Upper lobe of left lung (tissue), 6 donors: ENCODE measurements at regions not wholly inside any gene's neighbourhood (a gene's known extent, or its start where the extent isn't known, plus 50 kb on each side); places are given as distances from the start of the nearest gene placed in this dataset.

Experiments used
- ATAC-seq, 2 donors: fragments of 200-7000 bp; cut with Tn5 transposase; one replicate each; pipeline ENCODE4 v1.9.1; 2022; ENCODE audit warnings: mild to moderate bottlenecking in 2 of 2, moderate library complexity in 2 of 2; ENCODE audit not compliant: low FRiP score in 2 of 2
- DNase-seq, 2 donors: peaks; one replicate each; pipeline ENCODE4 v3.0.0-alpha.2; 2019 to 2020
- H3K27ac ChIP-seq, 4 donors: fragments of 200-600 bp; sonication (generic); one replicate each; pipeline ENCODE4 v1.5.1; 2016 to 2019
- H3K27me3 ChIP-seq, 4 donors: fragments of 200-600 bp; sonication (generic); one replicate each; pipeline ENCODE4 v1.5.1; 2017 to 2019
- H3K36me3 ChIP-seq, 4 donors: fragments of 200-600 bp; sonication (generic); one replicate each; pipeline ENCODE4 v1.5.1; 2016 to 2019
- H3K4me1 ChIP-seq, 4 donors: fragments of 200-600 bp; sonication (generic); one replicate each; pipeline ENCODE4 v1.5.1; 2018 to 2019
- H3K4me3 ChIP-seq, 4 donors: fragments of 200-600 bp; sonication (generic); one replicate each; pipeline ENCODE4 v1.5.1; 2017 to 2019; ENCODE audit warnings: mild to moderate bottlenecking in 2 of 4, moderate library complexity in 1 of 4
- H3K9me3 ChIP-seq, 4 donors: fragments of 200-600 bp; sonication (generic); one replicate each; pipeline ENCODE4 v1.5.1; 2018 to 2019
- EP300 ChIP-seq, 4 donors: sonication (generic); formaldehyde crosslinking; IDR thresholded peaks; one replicate each; pipeline ENCODE4 v1.5.1; 2017; ENCODE audit warnings: antibody characterized with exemption in 4 of 4, control low read depth in 2 of 4
- POLR2A ChIP-seq, 4 donors: fragments of 450-650 bp; IDR thresholded peaks; one replicate each; pipeline ENCODE4 v1.5.1; 2016 to 2017; ENCODE audit warnings: antibody characterized with exemption in 4 of 4, mild to moderate bottlenecking in 2 of 4
- POLR2AphosphoS5 ChIP-seq, 2 donors: sonication (generic); formaldehyde crosslinking; IDR thresholded peaks; one replicate each; pipeline ENCODE4 v1.5.1; 2017; ENCODE audit warnings: antibody characterized with exemption in 2 of 2
- WGBS, 2 donors: methylation state at CpG; one replicate each; pipeline ENCODE4 v1.1.5; 2017 to 2018; 5-methylcytosine and 5-hydroxymethylcytosine counted together
- TF ChIP-seq, protein P1 (sequence below), 6 experiments: fragments of 450-650 bp in 4 of 6; fragments of 200-600 bp in 2 of 6; sonication (generic) in 2 of 6; IDR thresholded peaks; one replicate each; pipeline ENCODE4 v1.5.1; 2016 to 2019; ENCODE audit warnings: antibody characterized with exemption in 6 of 6
- donor health status: DM: no; HTN: no; CAD: no; lungs with moderate emphysema.
- donor health status: DM: no; HTN: yes; CAD: no; lungs with severe emphysema.

- ATAC-seq (no peak), DNase-seq (no peak)
- Histone ChIP-seq H3K4me1 (no peaks in the 10 kb centered on the region), H3K4me3 (no peak overlapping the region), H3K27ac (no peak overlapping the region), H3K36me3 (no peaks in the 10 kb centered on the region), H3K27me3 (no peaks in the 10 kb centered on the region), H3K9me3 (no peaks in the 10 kb centered on the region)
- 74 to 83% methylated on average over 4 to 5 of the region's 5 CpGs for WGBS, 2 donors
- TF ChIP-seq POLR2AphosphoS5 (IDR thresholded peaks at IDR 0.05) (no peak), EP300 (IDR thresholded peaks at IDR 0.05) (no peak), POLR2A (IDR thresholded peaks at IDR 0.05) (no peak)
- TF ChIP-seq, protein P1, sequence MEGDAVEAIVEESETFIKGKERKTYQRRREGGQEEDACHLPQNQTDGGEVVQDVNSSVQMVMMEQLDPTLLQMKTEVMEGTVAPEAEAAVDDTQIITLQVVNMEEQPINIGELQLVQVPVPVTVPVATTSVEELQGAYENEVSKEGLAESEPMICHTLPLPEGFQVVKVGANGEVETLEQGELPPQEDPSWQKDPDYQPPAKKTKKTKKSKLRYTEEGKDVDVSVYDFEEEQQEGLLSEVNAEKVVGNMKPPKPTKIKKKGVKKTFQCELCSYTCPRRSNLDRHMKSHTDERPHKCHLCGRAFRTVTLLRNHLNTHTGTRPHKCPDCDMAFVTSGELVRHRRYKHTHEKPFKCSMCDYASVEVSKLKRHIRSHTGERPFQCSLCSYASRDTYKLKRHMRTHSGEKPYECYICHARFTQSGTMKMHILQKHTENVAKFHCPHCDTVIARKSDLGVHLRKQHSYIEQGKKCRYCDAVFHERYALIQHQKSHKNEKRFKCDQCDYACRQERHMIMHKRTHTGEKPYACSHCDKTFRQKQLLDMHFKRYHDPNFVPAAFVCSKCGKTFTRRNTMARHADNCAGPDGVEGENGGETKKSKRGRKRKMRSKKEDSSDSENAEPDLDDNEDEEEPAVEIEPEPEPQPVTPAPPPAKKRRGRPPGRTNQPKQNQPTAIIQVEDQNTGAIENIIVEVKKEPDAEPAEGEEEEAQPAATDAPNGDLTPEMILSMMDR (IDR thresholded peaks at IDR 0.05), result no peak
Observed at GRCh38 chr3:73228000-73228399, 166.5 kb downstream of the EBLN2 start.

DNA sequence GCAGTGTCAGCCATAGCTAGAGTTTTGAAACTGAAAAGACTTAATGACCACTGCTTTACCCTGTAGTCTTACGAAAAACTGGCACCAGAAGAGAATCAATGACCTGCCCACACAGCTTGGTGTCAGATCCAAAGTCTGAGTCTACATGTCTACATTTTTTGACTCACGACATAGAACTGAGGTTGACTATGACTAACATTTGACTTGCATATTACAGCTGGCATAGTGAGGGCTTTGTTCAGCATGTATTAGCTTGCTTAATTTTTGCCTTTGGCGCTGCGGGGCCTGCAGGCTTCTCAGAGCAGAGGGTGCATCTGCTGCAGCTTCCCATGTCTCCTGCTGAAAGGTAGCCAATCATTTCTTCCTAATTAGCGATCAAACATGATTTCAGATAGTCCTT, 167.0 kb downstream of the EBLN2 start:
- TF ChIP-seq POLR2AphosphoS5 (IDR thresholded peaks at IDR 0.05), result no peak
- no peak for TF ChIP-seq POLR2A (IDR thresholded peaks at IDR 0.05)
- TF ChIP-seq, protein P1 (IDR thresholded peaks at IDR 0.05), result no peak
- TF ChIP-seq EP300 (IDR thresholded peaks at IDR 0.05), result no peak

GRCh38 chr3:73228959-73229358, 167.5 kb downstream of the EBLN2 start:
- Histone ChIP-seq H3K4me1 (no peaks in the 10 kb centered on the region), H3K4me3 (no peak overlapping the region), H3K27me3 (no peaks in the 10 kb centered on the region), H3K27ac (no peak overlapping the region), H3K36me3 (no peaks in the 10 kb centered on the region), H3K9me3 (no peaks in the 10 kb centered on the region)
- TF ChIP-seq, protein P1 (IDR thresholded peaks at IDR 0.05), result no peak
- TF ChIP-seq POLR2AphosphoS5 (IDR thresholded peaks at IDR 0.05) (no peak), POLR2A (IDR thresholded peaks at IDR 0.05) (no peak), EP300 (IDR thresholded peaks at IDR 0.05) (no peak)
- ATAC-seq, result no peak
- no peak for DNase-seq
- WGBS, 2 donors, result 49 to 59% methylated on average over 8 of the region's 8 CpGs

More for the DNA sequence above, 167.0 kb downstream of the EBLN2 start:
- Histone ChIP-seq H3K9me3 (no peaks in the 10 kb centered on the region), H3K36me3 (no peaks in the 10 kb centered on the region), H3K4me1 (no peaks in the 10 kb centered on the region), H3K27me3 (no peaks in the 10 kb centered on the region), H3K27ac (no peak overlapping the region), H3K4me3 (no peak overlapping the region)
- WGBS, 2 donors, result 86 to 95% methylated on average over 4 to 5 of the region's 5 CpGs
- DNase-seq, result no peak
- ATAC-seq, result no peak

- Histone ChIP-seq H3K9me3 (no peaks in the 10 kb centered on the region), H3K4me3 (no peak overlapping the region), H3K27ac (no peak overlapping the region), H3K4me1 (no peaks in the 10 kb centered on the region), H3K36me3 (no peaks in the 10 kb centered on the region), H3K27me3 (no peaks in the 10 kb centered on the region)
- 86 to 93% methylated on average over 4 of the region's 4 CpGs for WGBS, 2 donors
- no peak for ATAC-seq
- no peak for TF ChIP-seq POLR2A (IDR thresholded peaks at IDR 0.05)
- no peak for TF ChIP-seq POLR2AphosphoS5 (IDR thresholded peaks at IDR 0.05)
- TF ChIP-seq, protein P1 (IDR thresholded peaks at IDR 0.05), result no peak
- TF ChIP-seq EP300 (IDR thresholded peaks at IDR 0.05), result no peak
- no peak for DNase-seq
Observed at GRCh38 chr3:73234354-73235014, 173.0 kb downstream of the EBLN2 start.

- no peaks in the 10 kb centered on the region for H3K9me3 ChIP-seq
- no peaks in the 10 kb centered on the region for H3K36me3 ChIP-seq
- no peak overlapping the region for H3K27ac ChIP-seq
- no peak overlapping the region for H3K4me3 ChIP-seq
- DNase-seq (no peak), ATAC-seq (no peak)
- WGBS, 2 donors, result 65 to 70% methylated on average over 7 of the region's 7 CpGs
- H3K4me1 ChIP-seq, result no peaks in the 10 kb centered on the region
- TF ChIP-seq, protein P1 (IDR thresholded peaks at IDR 0.05), result no peak
- no peak for TF ChIP-seq POLR2A (IDR thresholded peaks at IDR 0.05)
- no peak for TF ChIP-seq POLR2AphosphoS5 (IDR thresholded peaks at IDR 0.05)
- TF ChIP-seq EP300 (IDR thresholded peaks at IDR 0.05), result no peak
- no peaks in the 10 kb centered on the region for H3K27me3 ChIP-seq
Observed at GRCh38 chr3:73235768-73236167, 174.3 kb downstream of the EBLN2 start.
